ENCODE measurements at regions not wholly inside any gene's neighbourhood (a gene's known extent, or its start where the extent isn't known, plus 50 kb on each side); places are given as distances from the start of the nearest gene placed in this dataset.

DNA sequence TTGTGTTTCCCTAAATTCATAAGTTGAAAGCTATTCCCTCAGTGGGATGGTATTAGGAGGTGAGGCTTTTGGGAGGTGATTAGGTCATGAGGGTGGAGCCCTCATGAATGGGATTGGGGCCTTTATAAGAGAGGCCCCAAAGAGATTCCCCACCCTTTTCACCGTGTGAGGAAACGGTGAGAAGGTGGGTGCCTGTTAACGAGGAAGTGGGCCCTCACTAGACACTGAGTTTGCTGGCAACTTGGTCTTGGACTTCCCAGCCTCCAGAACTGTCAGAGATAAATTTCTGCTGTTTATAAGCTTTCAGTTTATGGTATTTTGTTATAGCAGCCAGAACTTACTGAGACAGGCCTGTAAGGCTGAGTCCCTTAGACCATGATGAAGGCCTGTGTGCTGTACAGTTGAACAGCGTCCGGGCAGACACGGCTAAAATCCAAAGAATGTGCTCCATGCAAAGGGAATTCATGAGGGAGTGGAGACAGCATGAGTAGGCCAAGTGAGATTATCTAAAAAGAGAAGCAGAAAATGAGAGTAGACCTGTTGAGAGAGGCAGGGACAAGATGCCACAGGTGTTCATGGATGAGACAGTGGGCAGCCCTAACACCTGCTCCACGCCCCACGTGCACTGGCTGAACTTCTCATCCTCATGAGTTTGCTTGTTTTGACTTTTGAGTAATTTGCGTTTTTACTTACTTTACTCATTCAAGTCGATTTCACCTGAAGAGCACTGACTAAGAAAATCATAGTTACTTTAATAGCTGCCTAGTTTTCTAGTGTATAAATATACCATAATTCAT, 66.9 kb upstream of the SFMBT2 start:
- no peak for DNase-seq

DNA sequence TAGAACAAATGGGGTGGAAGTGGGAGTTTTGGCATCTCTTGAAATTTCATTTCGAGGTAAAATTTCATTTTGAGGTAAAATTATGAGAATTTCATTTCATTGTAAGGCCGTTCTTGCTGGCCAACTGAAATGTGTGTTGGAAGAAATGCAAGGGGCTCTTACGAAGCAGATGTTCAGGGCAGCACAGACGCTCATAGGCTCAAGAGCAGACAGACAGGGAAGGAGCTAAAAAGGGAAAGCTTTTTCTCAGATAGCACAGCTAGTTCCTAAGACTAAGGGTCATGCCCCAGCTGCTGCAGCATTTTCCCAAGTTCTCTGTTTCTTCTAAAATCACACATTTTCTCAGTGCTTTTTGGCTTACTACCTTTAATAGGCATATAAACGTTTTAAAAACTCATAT, 65.1 kb upstream of the SFMBT2 start:
- no peak for DNase-seq

DNA sequence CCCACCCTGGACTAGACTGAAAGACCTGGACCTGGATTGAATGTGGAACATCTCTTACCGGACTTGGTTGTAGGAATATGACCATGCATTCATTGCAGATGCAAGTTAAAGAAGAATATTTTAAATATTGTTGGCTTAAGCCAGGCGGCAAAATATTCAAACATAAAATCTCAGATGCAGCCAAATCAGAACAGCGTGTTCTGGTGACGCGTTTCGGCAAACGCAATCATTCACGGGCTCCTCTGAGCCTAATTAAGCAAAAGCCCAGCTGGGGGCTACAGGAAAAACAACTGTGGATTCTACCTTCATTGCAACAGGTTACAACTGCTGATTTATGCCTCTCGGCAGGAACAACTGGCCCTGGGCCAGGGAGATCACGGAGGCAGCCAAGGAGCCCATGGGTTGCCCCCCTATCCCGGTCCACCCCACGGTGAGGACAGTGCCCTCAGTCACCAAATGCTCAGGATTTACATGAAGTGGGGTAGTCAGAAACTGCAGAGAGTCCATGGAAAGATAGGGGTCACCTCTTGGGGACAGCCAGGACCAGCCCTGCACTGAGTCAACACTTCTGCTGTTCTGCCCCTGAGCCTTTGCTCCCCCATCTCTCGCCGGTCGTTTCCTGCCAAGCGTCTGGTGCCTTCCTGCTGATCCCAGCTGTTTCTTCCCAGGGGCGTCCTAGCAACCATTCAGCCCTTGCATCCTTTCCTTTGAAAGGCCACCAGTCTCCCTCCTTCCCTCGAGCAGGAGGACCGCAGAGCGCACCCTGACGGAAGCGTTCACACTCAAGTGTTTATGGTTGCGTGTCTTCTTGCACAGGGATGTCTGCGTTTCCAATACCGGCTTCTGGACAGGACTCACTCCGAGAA, 64.4 kb upstream of the SFMBT2 start:
- no peak for DNase-seq

DNA sequence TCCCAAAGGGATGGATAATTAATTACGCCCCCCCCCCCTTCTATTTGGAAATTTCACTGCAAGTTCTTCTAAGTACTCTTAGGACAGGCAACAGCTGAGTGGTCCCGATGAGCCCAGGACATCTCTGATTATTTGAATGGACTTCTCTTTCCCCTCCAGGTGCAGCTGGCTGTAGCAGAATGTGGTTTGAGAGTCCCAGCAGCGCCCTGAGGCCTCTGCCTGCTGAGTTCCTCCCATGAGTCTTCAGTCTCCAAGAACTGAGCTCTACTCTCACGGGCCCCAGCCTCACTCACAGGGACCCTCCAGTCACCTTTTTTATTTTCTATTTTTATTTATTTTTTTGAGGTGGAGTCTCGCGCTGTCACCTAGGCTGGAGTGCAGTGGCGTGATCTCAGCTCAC, 63.6 kb upstream of the SFMBT2 start:
- no peak for DNase-seq

DNA sequence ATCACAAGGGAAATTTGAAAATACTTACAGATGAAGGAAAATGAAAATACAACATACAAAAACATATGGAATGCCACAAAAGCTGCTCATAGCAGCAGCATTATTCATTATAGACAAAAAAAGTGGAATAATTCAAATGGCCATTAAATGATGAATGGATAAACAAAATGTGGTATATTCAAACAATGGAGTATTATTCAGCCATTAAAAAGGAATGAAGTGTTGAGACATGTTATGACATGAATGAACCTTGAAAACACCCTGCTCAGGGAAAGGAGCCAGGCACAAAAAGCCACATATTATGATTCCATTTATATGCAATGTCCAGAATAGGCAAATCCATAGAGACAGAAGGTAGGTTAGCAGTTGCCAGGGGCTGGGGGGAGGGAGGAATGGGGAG, 62.6 kb upstream of the SFMBT2 start:
- DNase-seq = no peak

DNA sequence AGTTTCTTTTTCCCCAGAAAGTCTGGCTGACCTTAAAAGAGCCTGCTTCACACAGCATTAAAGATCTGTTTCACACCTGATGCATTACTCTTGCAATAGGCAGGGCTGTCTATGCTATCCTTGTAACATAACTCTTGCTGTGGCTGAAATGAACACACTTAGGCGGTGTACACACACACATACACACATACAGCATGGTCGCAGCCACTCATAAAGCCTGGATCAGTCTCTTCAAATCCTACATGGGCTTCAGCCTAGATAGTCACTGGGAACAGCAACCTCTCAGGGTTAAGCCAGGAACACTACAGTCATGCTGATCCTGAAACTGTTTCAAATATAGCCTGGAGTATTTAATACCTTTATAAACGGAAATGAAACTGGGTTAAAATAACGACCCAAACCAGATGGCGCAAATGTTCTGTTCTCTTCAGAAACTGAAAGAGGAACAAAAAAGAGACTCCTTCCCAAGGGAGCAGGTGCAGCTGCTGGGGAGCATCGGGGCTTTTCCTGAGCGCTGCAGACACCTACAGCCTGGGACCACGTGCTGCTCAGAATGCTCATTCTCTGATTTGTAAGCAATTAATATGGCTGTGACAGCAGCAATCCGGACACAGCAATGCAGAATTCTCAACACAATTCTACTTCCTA, 61.0 kb upstream of the SFMBT2 start:
- peak; percentile 75 for DNase-seq

DNA sequence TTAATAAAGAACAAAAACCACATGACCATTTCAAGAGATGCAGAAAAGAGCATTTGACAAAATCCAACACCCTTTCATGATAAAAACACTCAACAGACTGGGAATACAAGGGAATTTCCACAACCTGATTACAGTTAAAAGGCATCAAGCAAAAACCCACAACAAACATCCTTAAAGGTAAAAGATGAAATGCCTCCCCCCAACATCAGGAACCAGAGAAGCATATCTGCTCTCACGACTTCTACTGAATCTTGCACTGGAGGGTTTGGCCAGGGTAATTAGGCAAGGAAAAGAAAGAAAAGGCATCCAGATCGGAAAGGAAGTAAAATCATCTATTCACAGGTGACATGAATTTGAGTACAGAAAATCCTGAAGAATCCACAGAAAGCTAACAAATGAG, 59.5 kb upstream of the SFMBT2 start:
- no peak for DNase-seq

DNA sequence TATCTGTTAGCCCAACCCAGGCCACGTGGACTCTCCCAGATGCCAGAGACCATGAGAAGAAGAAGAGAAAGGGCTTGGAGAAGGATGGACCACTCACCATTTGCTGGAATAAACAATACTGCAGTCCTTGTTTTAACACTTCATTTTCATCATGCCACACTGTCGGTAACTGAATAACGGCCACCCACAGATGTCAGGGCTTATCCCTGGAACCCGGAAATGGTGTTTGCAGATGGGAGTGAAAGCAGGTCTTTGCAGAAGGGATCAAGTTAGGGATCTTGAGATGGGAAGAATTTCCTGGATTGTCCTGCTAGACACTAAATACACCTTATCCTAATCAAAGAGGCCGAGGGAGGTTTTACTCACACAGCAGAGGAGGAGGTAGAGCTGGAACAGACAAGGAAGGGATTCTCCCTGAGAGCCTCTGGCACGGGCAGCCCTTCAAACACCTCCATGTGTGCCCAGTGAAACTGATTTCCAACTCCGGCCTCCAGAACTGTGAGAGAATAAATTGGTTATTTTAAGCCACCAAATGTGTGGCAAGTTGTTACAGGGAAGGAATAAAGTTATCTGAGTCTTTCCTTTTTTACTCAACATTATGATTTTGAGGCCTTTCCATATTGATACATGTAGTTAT, 56.3 kb upstream of the SFMBT2 start:
- DNase-seq = no peak

DNA sequence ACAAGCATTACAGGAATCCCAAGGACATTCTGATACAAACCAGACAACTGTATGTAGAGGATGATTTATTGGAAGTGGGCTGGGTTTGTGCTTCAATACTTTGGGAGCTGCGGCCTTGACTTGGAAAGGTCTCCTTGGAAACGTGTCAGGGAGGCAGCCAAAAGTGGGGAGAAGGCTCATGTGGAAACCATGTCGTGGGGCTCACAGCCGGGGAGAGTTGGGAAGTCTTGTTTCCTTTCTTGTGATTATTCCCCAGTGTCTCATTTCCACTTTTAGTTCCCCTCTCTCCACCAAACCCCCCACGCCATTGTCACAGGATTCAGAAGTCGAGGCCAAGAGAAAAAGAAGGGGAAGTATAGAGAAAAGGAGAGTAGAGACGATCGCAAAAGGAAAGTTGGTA, 53.9 kb upstream of the SFMBT2 start:
- no peak for DNase-seq
